K562 (cell line): ENCODE measurements at regions not wholly inside any gene's neighbourhood (a gene's known extent, or its start where the extent isn't known, plus 50 kb on each side); places are given as distances from the start of the nearest gene placed in this dataset.
A peak's percentile ranks its signal among the peaks of the same experiment; 100 is the strongest.

Experiments used
- BCL6 ChIP-seq: fragments of 250-450 bp; sonication (Bioruptor Pico); IDR thresholded peaks from 2 replicates; pipeline ENCODE4 v1.4.0; 2020
- CBX3 ChIP-seq, 2 experiments: IDR thresholded peaks; 1 replicate in 1 of 2; 2 replicates in 1 of 2; pipeline ENCODE4 v1.6.1; 2012; ENCODE audit warnings: inconsistent platforms in 2 of 2, low read length in 2 of 2, borderline replicate concordance in 1 of 2, control low read depth in 1 of 2
- DLX4 ChIP-seq: fragments of 250-450 bp; sonication (Bioruptor Pico); IDR thresholded peaks from 2 replicates; pipeline ENCODE4 v1.6.1; 2021; ENCODE audit warnings: mild to moderate bottlenecking
- E4F1 ChIP-seq: fragments of 250-450 bp; sonication (Bioruptor Pico); IDR thresholded peaks from 2 replicates; pipeline ENCODE4 v1.5.0; 2021; ENCODE audit warnings: mild to moderate bottlenecking, borderline replicate concordance
- GTF3C2 ChIP-seq: IDR thresholded peaks from 3 replicates; pipeline ENCODE4 v1.6.1; 2011; ENCODE audit warnings: borderline replicate concordance, mild to moderate bottlenecking, moderate library complexity; ENCODE audit not compliant: insufficient read length; ENCODE audit errors: extremely low read depth
- HLTF ChIP-seq: fragments of 450-650 bp; IDR thresholded peaks from 2 replicates; pipeline ENCODE4 v1.6.1; 2016
- HSF4 ChIP-seq: fragments of 250-450 bp; sonication (Bioruptor Pico); IDR thresholded peaks from 2 replicates; pipeline ENCODE4 v2.1.2; 2022; ENCODE audit warnings: mild to moderate bottlenecking, moderate library complexity, borderline replicate concordance
- MEF2A ChIP-seq: IDR thresholded peaks from 2 replicates; pipeline ENCODE4 v1.6.1; 2011; ENCODE audit warnings: low read depth, mild to moderate bottlenecking, low read length, moderate library complexity; ENCODE audit not compliant: control insufficient read depth
- RNF219 ChIP-seq: fragments of 250-450 bp; sonication (Bioruptor Pico); IDR thresholded peaks from 2 replicates; pipeline ENCODE4 v1.5.0; 2022; ENCODE audit warnings: mild to moderate bottlenecking
- SMAD3 ChIP-seq: fragments of 450-650 bp; formaldehyde crosslinking; conservative IDR thresholded peaks from 2 replicates; pipeline ENCODE4 v1.4.0; 2020; ENCODE audit warnings: mild to moderate bottlenecking
- YY1 ChIP-seq, 3 experiments: IDR thresholded peaks; 2 replicates each; pipeline ENCODE4 v1.6.1; 2011; ENCODE audit warnings: low read length in 2 of 3, mild to moderate bottlenecking in 2 of 3, moderate library complexity in 2 of 3, borderline replicate concordance in 1 of 3, control low read depth in 1 of 3, low read depth in 1 of 3; ENCODE audit not compliant: insufficient read depth in 3 of 3, insufficient replicate concordance in 2 of 3, control insufficient read depth in 1 of 3, insufficient read length in 1 of 3; ENCODE audit errors: extremely low read depth in 1 of 3
- ZFP91 ChIP-seq: sonication (generic); formaldehyde crosslinking; IDR thresholded peaks from 2 replicates; pipeline ENCODE4 v1.8.0; 2022; ENCODE audit warnings: mild to moderate bottlenecking, missing genetic modification reagents
- ZNF347 ChIP-seq: fragments of 450-650 bp; formaldehyde crosslinking; IDR thresholded peaks from 2 replicates; pipeline ENCODE4 v1.4.0; 2020; ENCODE audit warnings: low read depth, mild to moderate bottlenecking, moderate library complexity
- ZNF41 ChIP-seq: fragments of 250-450 bp; sonication (Bioruptor Pico); conservative IDR thresholded peaks from 2 replicates; pipeline ENCODE4 v1.4.0; 2020; ENCODE audit warnings: mild to moderate bottlenecking
- ZNF766 ChIP-seq: fragments of 200-800 bp; sonication (Bioruptor generic); conservative IDR thresholded peaks from 2 replicates; pipeline ENCODE4 v1.6.1; 2016; ENCODE audit warnings: missing genetic modification characterization, missing compliant biosample characterization
- ZNF778 ChIP-seq: fragments of 450-650 bp; formaldehyde crosslinking; IDR thresholded peaks from 2 replicates; pipeline ENCODE4 v1.4.0; 2020; ENCODE audit warnings: mild to moderate bottlenecking, moderate library complexity

- TF ChIP-seq ZNF766 (CRISPR knock-in tag) (no peak), HLTF (no peak), ZFP91 (CRISPR knock-in tag) (no peak), ZNF778 (no peak), E4F1 (CRISPR knock-in tag) (no peak), YY1 (IDR thresholded peaks at IDR 0.05; ENCODE audit: borderline replicate concordance in 1 of 3, control insufficient read depth in 1 of 3, extremely low read depth in 1 of 3, insufficient read depth in 3 of 3, insufficient read length in 1 of 3, insufficient replicate concordance in 2 of 3, low read depth in 1 of 3, low read length in 2 of 3) (no peak), DLX4 (CRISPR knock-in tag) (no peak), ZNF41 (CRISPR knock-in tag) (peak; percentile 37; the same call in 1 of the 2 replicates), SMAD3 (CRISPR knock-in tag) (peak; percentile 54; the same call in 1 of the 2 replicates), GTF3C2 (no peak), CBX3 (IDR thresholded peaks at IDR 0.05; ENCODE audit: borderline replicate concordance in 1 of 2, low read length in 2 of 2) (peak in 1 of 2 experiments; percentile 48; a peak in 1 of 3 replicates), MEF2A (no peak), ZNF347 (CRISPR knock-in tag) (no peak), RNF219 (no peak), HSF4 (CRISPR knock-in tag) (peak; percentile 64; the same call in 1 of the 2 replicates), BCL6 (0 out of 2 replicates have a peak, but pooled peaks have one; percentile 26)
Measured at GRCh38 chr9:129487658-129488483, 133.0 kb downstream of the C9orf50 start (continued).
